ENCODE measurements at regions not wholly inside any gene's neighbourhood (a gene's known extent, or its start where the extent isn't known, plus 50 kb on each side); places are given as distances from the start of the nearest gene placed in this dataset.

GRCh38 chr10:88041243-88042159, 178.1 kb downstream of the PTEN start:
- no peaks in the 10 kb centered on the region for H3K27me3 ChIP-seq (ENCODE audit: control insufficient read depth, insufficient read depth, low read length)
- no peak overlapping the region for H3K4me3 ChIP-seq (ENCODE audit: low read length)
- no peak overlapping the region for H3K27ac ChIP-seq (ENCODE audit: low read depth, low read length)
- no peaks in the 10 kb centered on the region for H3K36me3 ChIP-seq (ENCODE audit: control insufficient read depth, insufficient read depth, low read length)
- H3K9ac ChIP-seq (ENCODE audit: low read length) = no peak overlapping the region
- H3K4me1 ChIP-seq (ENCODE audit: control insufficient read depth, insufficient read depth, low read length) = no peaks in the 10 kb centered on the region

- no peaks in the 10 kb centered on the region for H3K4me1 ChIP-seq (ENCODE audit: control insufficient read depth, insufficient read depth, low read length)
- no peaks in the 10 kb centered on the region for H3K27me3 ChIP-seq (ENCODE audit: control insufficient read depth, insufficient read depth, low read length)
- no peaks in the 10 kb centered on the region for H3K36me3 ChIP-seq (ENCODE audit: control insufficient read depth, insufficient read depth, low read length)
- H3K4me3 ChIP-seq (ENCODE audit: low read length) = no peak overlapping the region
- H3K9ac ChIP-seq (ENCODE audit: low read length) = no peak overlapping the region
- H3K27ac ChIP-seq (ENCODE audit: low read depth, low read length) = no peak overlapping the region
Observed at GRCh38 chr10:88042160-88043100, 179.0 kb downstream of the PTEN start.

GRCh38 chr10:88045096-88045495, 181.7 kb downstream of the PTEN start:
- H3K4me1 ChIP-seq (ENCODE audit: control insufficient read depth, insufficient read depth, low read length) = no peaks in the 10 kb centered on the region
- no peak overlapping the region for H3K9ac ChIP-seq (ENCODE audit: low read length)
- H3K36me3 ChIP-seq (ENCODE audit: control insufficient read depth, insufficient read depth, low read length) = no peaks in the 10 kb centered on the region
- H3K27me3 ChIP-seq (ENCODE audit: control insufficient read depth, insufficient read depth, low read length) = no peaks in the 10 kb centered on the region
- H3K27ac ChIP-seq (ENCODE audit: low read depth, low read length) = no peak overlapping the region
- H3K4me3 ChIP-seq (ENCODE audit: low read length) = no peak overlapping the region

GRCh38 chr10:88045656-88046415, 182.4 kb downstream of the PTEN start:
- Histone ChIP-seq H3K4me3 (ENCODE audit: low read length) (no peak overlapping the region), H3K9ac (ENCODE audit: low read length) (no peak overlapping the region), H3K4me1 (ENCODE audit: control insufficient read depth, insufficient read depth, low read length) (no peaks in the 10 kb centered on the region), H3K27ac (ENCODE audit: low read depth, low read length) (no peak overlapping the region), H3K36me3 (ENCODE audit: control insufficient read depth, insufficient read depth, low read length) (no peaks in the 10 kb centered on the region), H3K27me3 (ENCODE audit: control insufficient read depth, insufficient read depth, low read length) (no peaks in the 10 kb centered on the region)

- Histone ChIP-seq H3K9ac (ENCODE audit: low read length) (no peak overlapping the region), H3K4me3 (ENCODE audit: low read length) (no peak overlapping the region), H3K4me1 (ENCODE audit: control insufficient read depth, insufficient read depth, low read length) (no peaks in the 10 kb centered on the region), H3K36me3 (ENCODE audit: control insufficient read depth, insufficient read depth, low read length) (no peaks in the 10 kb centered on the region), H3K27ac (ENCODE audit: low read depth, low read length) (no peak overlapping the region), H3K27me3 (ENCODE audit: control insufficient read depth, insufficient read depth, low read length) (no peaks in the 10 kb centered on the region)
Observed at GRCh38 chr10:88047579-88047978, 184.2 kb downstream of the PTEN start.

GRCh38 chr10:88048312-88048711, 184.9 kb downstream of the PTEN start:
- H3K27me3 ChIP-seq (ENCODE audit: control insufficient read depth, insufficient read depth, low read length) = no peaks in the 10 kb centered on the region
- H3K4me3 ChIP-seq (ENCODE audit: low read length) = no peak overlapping the region
- H3K36me3 ChIP-seq (ENCODE audit: control insufficient read depth, insufficient read depth, low read length) = no peaks in the 10 kb centered on the region
- no peak overlapping the region for H3K9ac ChIP-seq (ENCODE audit: low read length)
- H3K27ac ChIP-seq (ENCODE audit: low read depth, low read length) = no peak overlapping the region
- no peaks in the 10 kb centered on the region for H3K4me1 ChIP-seq (ENCODE audit: control insufficient read depth, insufficient read depth, low read length)

GRCh38 chr10:88049204-88049603, 185.8 kb downstream of the PTEN start:
- Histone ChIP-seq H3K27me3 (ENCODE audit: control insufficient read depth, insufficient read depth, low read length) (no peaks in the 10 kb centered on the region), H3K9ac (ENCODE audit: low read length) (no peak overlapping the region), H3K36me3 (ENCODE audit: control insufficient read depth, insufficient read depth, low read length) (no peaks in the 10 kb centered on the region)

GRCh38 chr10:88057720-88058119, 194.3 kb downstream of the PTEN start:
- Histone ChIP-seq H3K4me3 (ENCODE audit: low read length) (no peak overlapping the region), H3K4me1 (ENCODE audit: control insufficient read depth, insufficient read depth, low read length) (peaks cover under 1% of the 10 kb centered on the region), H3K27ac (ENCODE audit: low read depth, low read length) (no peak overlapping the region), H3K27me3 (ENCODE audit: control insufficient read depth, insufficient read depth, low read length) (no peaks in the 10 kb centered on the region), H3K36me3 (ENCODE audit: control insufficient read depth, insufficient read depth, low read length) (no peaks in the 10 kb centered on the region), H3K9ac (ENCODE audit: low read length) (no peak overlapping the region)

More at GRCh38 chr10:88049204-88049603, 185.8 kb downstream of the PTEN start:
- no peak overlapping the region for H3K27ac ChIP-seq (ENCODE audit: low read depth, low read length)
- no peaks in the 10 kb centered on the region for H3K4me1 ChIP-seq (ENCODE audit: control insufficient read depth, insufficient read depth, low read length)
- no peak overlapping the region for H3K4me3 ChIP-seq (ENCODE audit: low read length)

GRCh38 chr10:88058750-88059149, 195.3 kb downstream of the PTEN start:
- Histone ChIP-seq H3K9ac (ENCODE audit: low read length) (no peak overlapping the region), H3K4me3 (ENCODE audit: low read length) (no peak overlapping the region), H3K4me1 (ENCODE audit: control insufficient read depth, insufficient read depth, low read length) (peaks cover 6% of the 10 kb centered on the region), H3K27me3 (ENCODE audit: control insufficient read depth, insufficient read depth, low read length) (no peaks in the 10 kb centered on the region), H3K27ac (ENCODE audit: low read depth, low read length) (no peak overlapping the region), H3K36me3 (ENCODE audit: control insufficient read depth, insufficient read depth, low read length) (no peaks in the 10 kb centered on the region)

GRCh38 chr10:88059190-88059589, 195.8 kb downstream of the PTEN start:
- Histone ChIP-seq H3K9ac (ENCODE audit: low read length) (no peak overlapping the region), H3K4me3 (ENCODE audit: low read length) (no peak overlapping the region), H3K27me3 (ENCODE audit: control insufficient read depth, insufficient read depth, low read length) (no peaks in the 10 kb centered on the region), H3K27ac (ENCODE audit: low read depth, low read length) (no peak overlapping the region), H3K36me3 (ENCODE audit: control insufficient read depth, insufficient read depth, low read length) (no peaks in the 10 kb centered on the region), H3K4me1 (ENCODE audit: control insufficient read depth, insufficient read depth, low read length) (peaks cover 6% of the 10 kb centered on the region)

- no peak overlapping the region for H3K4me3 ChIP-seq (ENCODE audit: low read length)
- H3K9ac ChIP-seq (ENCODE audit: low read length) = no peak overlapping the region
- H3K27ac ChIP-seq (ENCODE audit: low read depth, low read length) = no peak overlapping the region
- no peaks in the 10 kb centered on the region for H3K36me3 ChIP-seq (ENCODE audit: control insufficient read depth, insufficient read depth, low read length)
- H3K4me1 ChIP-seq (ENCODE audit: control insufficient read depth, insufficient read depth, low read length) = peaks cover 6% of the 10 kb centered on the region
- no peaks in the 10 kb centered on the region for H3K27me3 ChIP-seq (ENCODE audit: control insufficient read depth, insufficient read depth, low read length)
Observed at GRCh38 chr10:88060762-88061161, 197.3 kb downstream of the PTEN start.

- Histone ChIP-seq H3K27me3 (ENCODE audit: control insufficient read depth, insufficient read depth, low read length) (no peaks in the 10 kb centered on the region), H3K27ac (ENCODE audit: low read depth, low read length) (no peak overlapping the region), H3K36me3 (ENCODE audit: control insufficient read depth, insufficient read depth, low read length) (no peaks in the 10 kb centered on the region), H3K9ac (ENCODE audit: low read length) (no peak overlapping the region), H3K4me1 (ENCODE audit: control insufficient read depth, insufficient read depth, low read length) (peaks cover 6% of the 10 kb centered on the region), H3K4me3 (ENCODE audit: low read length) (no peak overlapping the region)
Observed at GRCh38 chr10:88062385-88062784, 199.0 kb downstream of the PTEN start.
